ENCODE measurements at regions not wholly inside any gene's neighbourhood (a gene's known extent, or its start where the extent isn't known, plus 50 kb on each side); places are given as distances from the start of the nearest gene placed in this dataset.

- H3K36me3 ChIP-seq (ENCODE audit: insufficient read depth) = no peaks in the 10 kb centered on the region
- no peaks in the 10 kb centered on the region for H3K4me1 ChIP-seq (ENCODE audit: low read depth, poor library complexity, severe bottlenecking)
- no peak overlapping the region for H2AFZ ChIP-seq (ENCODE audit: low read depth)
- H3K27ac ChIP-seq = no peak overlapping the region
- TF ChIP-seq CTCF (conservative IDR thresholded peaks at IDR 0.05; ENCODE audit: low read depth, low read length) = no peak
- H3K9ac ChIP-seq = no peak overlapping the region
- H3K4me3 ChIP-seq (IDR thresholded peaks at IDR 0.05; ENCODE audit: insufficient read depth, low read depth, low read length) = no peak overlapping the region
- H3K4me2 ChIP-seq = no peak overlapping the region
- H3K79me2 ChIP-seq (ENCODE audit: insufficient read depth, low read depth) = no peaks in the 10 kb centered on the region
- H4K20me1 ChIP-seq (ENCODE audit: insufficient read depth) = no peaks in the 10 kb centered on the region
- no peaks in the 10 kb centered on the region for H3K27me3 ChIP-seq (ENCODE audit: insufficient read depth, low read depth)
These were observed 237.9 kb upstream of the GATB start for GRCh38 chr4:151998723-151999122.

- TF ChIP-seq CTCF (conservative IDR thresholded peaks at IDR 0.05; ENCODE audit: low read depth, low read length) = no peak
These were observed 236.7 kb upstream of the GATB start for GRCh38 chr4:151997461-151997860.

DNA sequence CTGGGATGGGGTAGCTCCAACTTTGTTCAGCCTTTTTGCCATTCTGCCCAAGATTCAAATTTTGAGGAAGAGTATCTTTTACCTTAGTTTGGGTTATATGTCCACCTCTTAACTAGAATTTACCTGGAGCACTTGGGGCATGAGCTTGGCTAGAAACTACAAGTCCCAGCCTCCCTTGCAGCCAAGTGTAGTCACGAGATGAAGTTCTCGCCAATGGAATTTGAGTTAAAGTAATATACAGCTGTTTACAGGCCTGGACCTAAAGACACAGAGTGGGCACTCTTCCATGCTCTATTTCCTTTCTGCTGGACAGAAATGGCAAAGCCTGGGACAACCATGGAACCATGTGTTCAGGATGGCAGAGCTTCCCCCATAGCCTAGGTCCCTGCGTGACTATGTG is 233.6 kb upstream of the GATB start:
- Histone ChIP-seq H3K27me3 (ENCODE audit: insufficient read depth, low read depth) (no peaks in the 10 kb centered on the region), H3K4me1 (ENCODE audit: low read depth, poor library complexity, severe bottlenecking) (no peaks in the 10 kb centered on the region), H3K4me3 (IDR thresholded peaks at IDR 0.05; ENCODE audit: insufficient read depth, low read depth, low read length) (no peak overlapping the region), H3K9ac (no peak overlapping the region), H3K36me3 (ENCODE audit: insufficient read depth) (no peaks in the 10 kb centered on the region), H3K4me2 (no peak overlapping the region), H4K20me1 (ENCODE audit: insufficient read depth) (no peaks in the 10 kb centered on the region), H2AFZ (ENCODE audit: low read depth) (no peak overlapping the region), H3K27ac (no peak overlapping the region), H3K79me2 (ENCODE audit: insufficient read depth, low read depth) (no peaks in the 10 kb centered on the region)
- TF ChIP-seq CTCF (conservative IDR thresholded peaks at IDR 0.05; ENCODE audit: low read depth, low read length) = no peak

More at GRCh38 chr4:151997461-151997860, 236.7 kb upstream of the GATB start:
- H2AFZ ChIP-seq (ENCODE audit: low read depth) = no peak overlapping the region
- no peaks in the 10 kb centered on the region for H3K4me1 ChIP-seq (ENCODE audit: low read depth, poor library complexity, severe bottlenecking)
- H3K4me3 ChIP-seq (IDR thresholded peaks at IDR 0.05; ENCODE audit: insufficient read depth, low read depth, low read length) = no peak overlapping the region
- H3K4me2 ChIP-seq = no peak overlapping the region
- H3K79me2 ChIP-seq (ENCODE audit: insufficient read depth, low read depth) = no peaks in the 10 kb centered on the region
- H3K36me3 ChIP-seq (ENCODE audit: insufficient read depth) = no peaks in the 10 kb centered on the region
- no peaks in the 10 kb centered on the region for H4K20me1 ChIP-seq (ENCODE audit: insufficient read depth)
- H3K27me3 ChIP-seq (ENCODE audit: insufficient read depth, low read depth) = no peaks in the 10 kb centered on the region
- no peak overlapping the region for H3K27ac ChIP-seq
- H3K9ac ChIP-seq = no peak overlapping the region

- Histone ChIP-seq H3K4me2 (no peak overlapping the region), H3K36me3 (ENCODE audit: insufficient read depth) (no peaks in the 10 kb centered on the region), H3K79me2 (ENCODE audit: insufficient read depth, low read depth) (no peaks in the 10 kb centered on the region), H3K4me1 (ENCODE audit: low read depth, poor library complexity, severe bottlenecking) (no peaks in the 10 kb centered on the region), H3K4me3 (IDR thresholded peaks at IDR 0.05; ENCODE audit: insufficient read depth, low read depth, low read length) (no peak overlapping the region), H4K20me1 (ENCODE audit: insufficient read depth) (no peaks in the 10 kb centered on the region), H2AFZ (ENCODE audit: low read depth) (no peak overlapping the region), H3K27ac (no peak overlapping the region), H3K27me3 (ENCODE audit: insufficient read depth, low read depth) (no peaks in the 10 kb centered on the region), H3K9ac (no peak overlapping the region)
- TF ChIP-seq CTCF (conservative IDR thresholded peaks at IDR 0.05; ENCODE audit: low read depth, low read length) = no peak
These were observed 232.7 kb upstream of the GATB start for GRCh38 chr4:151993521-151993920.
